HAP-1 (cell line): ENCODE measurements at regions not wholly inside any gene's neighbourhood (a gene's known extent, or its start where the extent isn't known, plus 50 kb on each side); places are given as distances from the start of the nearest gene placed in this dataset.

Experiments used
- DNase-seq, 2 experiments: peaks; one replicate each; pipeline ENCODE4 v3.0.0-alpha.2; 2016 to 2020; ENCODE audit warnings: low spot score in 2 of 2
- H3K27me3 ChIP-seq: fragments of 250-450 bp; sonication (Bioruptor Pico); 2 replicates; pipeline ENCODE4 v1.5.1; 2020; ENCODE audit warnings: low read depth, mild to moderate bottlenecking, moderate library complexity
- H3K36me3 ChIP-seq: fragments of 250-450 bp; sonication (Bioruptor Pico); replicated peaks from 2 replicates; pipeline ENCODE4 v1.5.1; 2020; ENCODE audit warnings: mild to moderate bottlenecking
- H3K4me1 ChIP-seq: fragments of 250-450 bp; sonication (Bioruptor Pico); 2 replicates; pipeline ENCODE4 v1.5.1; 2020; ENCODE audit warnings: mild to moderate bottlenecking
- H3K4me3 ChIP-seq: fragments of 250-450 bp; sonication (Bioruptor Pico); 2 replicates; pipeline ENCODE4 v1.5.1; 2020; ENCODE audit warnings: mild to moderate bottlenecking, moderate library complexity
- H3K9me3 ChIP-seq: fragments of 250-450 bp; sonication (Bioruptor Pico); 2 replicates; pipeline ENCODE4 v1.5.1; 2020; ENCODE audit warnings: mild to moderate bottlenecking, moderate library complexity
- in situ Hi-C: fragments of 300-500 bp; cut with MboI; formaldehyde crosslinking; loops from 3 replicates; pipeline ENCODE4 v1.14.3; 2020; ENCODE audit warnings: low sequenced_read_pairs, inconsistent platforms, mixed read lengths

- in situ Hi-C loops, result no loop called here
- DNase-seq, result no peak
- no peaks in the 10 kb centered on the region for H3K36me3 ChIP-seq
- H3K4me3 ChIP-seq, result no peak overlapping the region
- no peaks in the 10 kb centered on the region for H3K9me3 ChIP-seq
- no peaks in the 10 kb centered on the region for H3K4me1 ChIP-seq
- no peaks in the 10 kb centered on the region for H3K27me3 ChIP-seq
These were observed 515.3 kb downstream of the EPHB1 start for GRCh38 chr3:135310317-135310716.

DNA sequence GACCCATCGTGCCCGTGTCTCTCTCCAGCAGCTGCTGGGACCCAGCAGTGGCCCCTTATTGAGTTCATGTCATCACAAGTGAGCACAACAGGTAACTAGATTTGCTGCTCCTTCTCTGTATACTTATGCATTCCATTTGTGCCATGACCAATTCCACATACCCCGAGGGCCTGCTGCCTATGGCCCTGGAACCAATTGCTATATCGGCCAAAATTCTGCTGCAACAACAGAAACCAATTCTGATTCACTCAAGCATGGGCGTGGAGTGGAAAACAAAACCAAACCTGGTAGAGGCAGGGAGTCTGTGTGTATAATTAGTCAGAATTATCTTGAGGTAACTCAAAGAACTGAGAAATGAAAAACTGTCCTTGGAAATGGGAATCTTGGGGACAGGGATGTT lies 516.6 kb downstream of the EPHB1 start:
- no peak for DNase-seq
- no peaks in the 10 kb centered on the region for H3K36me3 ChIP-seq
- H3K4me1 ChIP-seq, result no peaks in the 10 kb centered on the region
- H3K4me3 ChIP-seq, result no peak overlapping the region
- H3K27me3 ChIP-seq, result no peaks in the 10 kb centered on the region
- no peaks in the 10 kb centered on the region for H3K9me3 ChIP-seq
- in situ Hi-C loops, result no loop called here

DNA sequence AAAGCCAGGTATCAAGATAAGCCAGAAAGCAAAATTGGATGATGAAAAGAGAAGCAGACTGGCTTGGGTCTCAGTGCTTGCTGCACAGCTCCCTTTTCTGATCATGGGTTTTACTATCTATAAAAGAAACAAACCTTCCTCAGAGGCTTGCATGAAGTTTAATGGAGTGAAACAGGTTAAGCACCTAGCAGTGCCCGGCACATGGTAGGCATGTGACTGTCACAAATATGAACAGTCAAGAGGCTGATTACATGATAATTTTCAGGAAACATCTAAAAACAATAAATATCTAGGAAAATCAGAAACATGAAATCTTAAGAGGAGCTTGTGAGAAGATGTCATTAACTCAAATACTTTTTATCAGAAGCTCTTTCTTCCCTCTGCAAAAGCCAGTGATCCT lies 519.2 kb downstream of the EPHB1 start:
- in situ Hi-C loops, result no loop called here

DNA sequence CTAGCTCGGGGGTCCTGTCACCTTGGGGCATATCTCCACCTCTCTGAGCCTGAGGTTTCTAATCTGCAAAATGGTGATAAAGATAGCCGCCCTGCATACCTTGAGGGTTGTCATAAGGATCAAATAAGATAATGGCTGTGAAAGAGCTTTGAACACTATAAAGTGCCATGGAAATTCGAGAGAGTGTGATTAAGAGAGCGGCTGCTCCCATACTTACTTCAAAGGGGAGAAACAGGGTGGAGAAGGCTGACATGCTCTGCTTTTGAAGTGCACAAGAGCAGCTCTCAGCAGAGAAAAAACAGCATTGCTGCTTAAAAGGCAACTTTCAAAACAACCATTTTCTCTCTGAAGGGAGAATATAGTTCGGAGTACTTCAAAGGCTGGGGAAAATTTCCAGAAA lies 529.2 kb downstream of the EPHB1 start:
- Histone ChIP-seq H3K9me3 (no peaks in the 10 kb centered on the region), H3K4me3 (no peak overlapping the region), H3K4me1 (no peaks in the 10 kb centered on the region), H3K27me3 (no peaks in the 10 kb centered on the region), H3K36me3 (no peaks in the 10 kb centered on the region)
- in situ Hi-C loops, result no loop called here
- no peak for DNase-seq

More for the DNA sequence above, 519.2 kb downstream of the EPHB1 start:
- H3K9me3 ChIP-seq, result no peaks in the 10 kb centered on the region
- no peaks in the 10 kb centered on the region for H3K36me3 ChIP-seq
- H3K27me3 ChIP-seq, result no peaks in the 10 kb centered on the region
- H3K4me1 ChIP-seq, result no peaks in the 10 kb centered on the region
- DNase-seq, result no peak
- H3K4me3 ChIP-seq, result no peak overlapping the region

- in situ Hi-C loops, result no loop called here
- DNase-seq, result no peak
These were observed 530.0 kb downstream of the EPHB1 start for GRCh38 chr3:135325096-135325495.

DNA sequence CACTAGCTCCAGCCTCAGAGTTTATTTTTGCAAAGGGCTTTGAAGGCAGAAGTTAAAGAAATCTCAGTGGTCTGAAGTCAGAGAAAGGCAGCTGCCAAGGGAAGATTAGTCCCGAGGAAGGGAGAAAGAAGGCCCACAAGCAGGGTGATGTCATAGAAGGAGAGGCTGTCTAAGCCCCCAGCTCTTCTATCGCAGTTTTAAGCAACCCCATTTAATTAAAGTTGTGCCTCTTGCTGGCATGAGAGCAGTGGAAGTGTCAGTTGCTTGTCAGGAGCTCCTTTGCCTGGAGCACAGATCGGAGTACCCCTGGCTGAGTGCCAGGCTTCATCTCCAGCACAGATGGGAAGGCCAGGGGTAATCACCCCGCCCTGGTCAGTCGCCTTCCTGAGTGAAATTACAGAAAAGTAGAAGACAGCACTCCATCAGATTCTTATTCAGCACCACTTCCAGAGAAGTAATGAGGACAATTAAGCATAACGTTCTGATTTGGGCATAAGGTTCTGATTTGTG lies 530.7 kb downstream of the EPHB1 start:
- in situ Hi-C loops, result no loop called here
- Histone ChIP-seq H3K27me3 (no peaks in the 10 kb centered on the region), H3K9me3 (no peaks in the 10 kb centered on the region), H3K4me1 (no peaks in the 10 kb centered on the region), H3K36me3 (no peaks in the 10 kb centered on the region), H3K4me3 (no peak overlapping the region)
- no peak for DNase-seq

More at GRCh38 chr3:135325096-135325495, 530.0 kb downstream of the EPHB1 start:
- no peaks in the 10 kb centered on the region for H3K36me3 ChIP-seq
- H3K4me1 ChIP-seq, result no peaks in the 10 kb centered on the region
- no peaks in the 10 kb centered on the region for H3K27me3 ChIP-seq
- no peak overlapping the region for H3K4me3 ChIP-seq
- no peaks in the 10 kb centered on the region for H3K9me3 ChIP-seq

DNA sequence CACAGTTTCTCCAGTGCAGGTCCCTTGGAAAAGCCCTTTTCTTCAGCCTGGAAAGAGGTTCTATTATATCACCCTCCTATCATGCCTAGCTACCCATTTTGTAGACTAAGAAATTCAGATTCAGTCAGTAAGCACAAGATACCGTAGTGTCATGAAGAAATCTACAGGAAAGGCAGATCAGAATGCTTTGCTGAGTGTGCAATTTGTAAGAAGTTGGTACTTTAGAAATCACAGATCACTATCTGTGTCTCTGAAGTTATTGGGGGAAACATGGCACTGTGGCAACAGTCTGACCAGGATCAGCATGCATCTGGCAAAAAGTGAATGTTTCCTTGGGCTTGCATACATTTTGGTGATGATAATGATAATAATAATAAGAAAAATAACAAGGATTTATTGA lies 531.8 kb downstream of the EPHB1 start:
- Histone ChIP-seq H3K4me1 (no peaks in the 10 kb centered on the region), H3K36me3 (no peaks in the 10 kb centered on the region), H3K9me3 (no peaks in the 10 kb centered on the region), H3K4me3 (no peak overlapping the region), H3K27me3 (no peaks in the 10 kb centered on the region)
- in situ Hi-C loops, result no loop called here
- no peak for DNase-seq

DNA sequence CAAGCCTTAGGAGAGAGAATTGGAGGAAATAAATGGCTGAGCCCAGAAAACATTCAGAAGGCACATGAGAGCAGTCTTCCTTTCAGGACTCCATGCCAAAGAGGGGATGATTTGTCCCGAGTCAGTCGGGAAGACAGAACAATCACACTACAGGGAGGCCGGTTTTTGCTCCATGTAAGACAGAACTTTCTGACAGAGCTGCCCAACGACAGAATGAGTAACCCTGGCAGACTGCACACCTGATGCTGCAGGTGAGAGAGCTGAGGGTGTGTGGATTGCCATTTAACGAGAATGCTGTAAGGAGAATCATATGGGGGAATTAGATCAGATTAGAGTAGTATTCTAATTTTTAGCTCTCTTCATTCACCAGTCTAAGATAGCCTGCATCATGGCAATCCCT lies 533.0 kb downstream of the EPHB1 start:
- in situ Hi-C loops, result no loop called here
- no peaks in the 10 kb centered on the region for H3K9me3 ChIP-seq
- H3K4me3 ChIP-seq, result no peak overlapping the region
- no peak for DNase-seq
- no peaks in the 10 kb centered on the region for H3K36me3 ChIP-seq
- no peaks in the 10 kb centered on the region for H3K4me1 ChIP-seq
- H3K27me3 ChIP-seq, result no peaks in the 10 kb centered on the region

GRCh38 chr3:135329479-135329878 lies 534.4 kb downstream of the EPHB1 start:
- H3K4me1 ChIP-seq, result no peaks in the 10 kb centered on the region
- no peaks in the 10 kb centered on the region for H3K27me3 ChIP-seq
- in situ Hi-C loops, result no loop called here
- H3K4me3 ChIP-seq, result no peak overlapping the region
- H3K9me3 ChIP-seq, result no peaks in the 10 kb centered on the region
- no peaks in the 10 kb centered on the region for H3K36me3 ChIP-seq
- no peak for DNase-seq

- no peaks in the 10 kb centered on the region for H3K36me3 ChIP-seq
- in situ Hi-C loops, result no loop called here
These were observed 542.1 kb downstream of the EPHB1 start for GRCh38 chr3:135337192-135337591.

GRCh38 chr3:135348690-135349089 lies 553.6 kb downstream of the EPHB1 start:
- DNase-seq, result no peak
- Histone ChIP-seq H3K4me1 (no peaks in the 10 kb centered on the region), H3K9me3 (no peaks in the 10 kb centered on the region)

More at GRCh38 chr3:135337192-135337591, 542.1 kb downstream of the EPHB1 start:
- Histone ChIP-seq H3K4me3 (no peak overlapping the region), H3K27me3 (no peaks in the 10 kb centered on the region), H3K4me1 (no peaks in the 10 kb centered on the region), H3K9me3 (no peaks in the 10 kb centered on the region)
- no peak for DNase-seq

GRCh38 chr3:135349254-135349948 lies 554.3 kb downstream of the EPHB1 start:
- Histone ChIP-seq H3K4me3 (no peak overlapping the region), H3K36me3 (no peaks in the 10 kb centered on the region), H3K27me3 (no peaks in the 10 kb centered on the region), H3K4me1 (no peaks in the 10 kb centered on the region), H3K9me3 (no peaks in the 10 kb centered on the region)
- in situ Hi-C loops, result no loop called here
- no peak for DNase-seq

More at GRCh38 chr3:135348690-135349089, 553.6 kb downstream of the EPHB1 start:
- Histone ChIP-seq H3K4me3 (no peak overlapping the region), H3K36me3 (no peaks in the 10 kb centered on the region), H3K27me3 (no peaks in the 10 kb centered on the region)
- in situ Hi-C loops, result no loop called here

DNA sequence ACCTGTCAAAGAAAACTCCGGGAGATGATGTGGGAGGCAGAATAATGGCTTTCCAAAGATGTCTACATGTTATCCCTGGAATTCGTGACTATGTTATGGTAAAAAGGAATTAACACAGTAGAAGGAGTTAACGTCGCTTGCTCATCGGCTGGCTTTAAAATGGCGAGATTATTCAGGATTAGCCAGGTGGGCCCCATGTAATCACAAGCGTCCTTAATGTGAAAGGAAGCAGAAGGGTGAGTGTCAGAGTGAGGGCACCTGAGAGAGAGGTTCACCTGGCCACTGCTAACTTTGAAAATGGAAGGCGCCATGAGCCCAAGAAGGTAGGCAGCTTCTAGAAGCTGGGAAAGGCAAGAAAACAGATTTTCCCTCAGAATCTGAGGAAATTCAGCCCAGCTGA lies 557.2 kb downstream of the EPHB1 start:
- no peaks in the 10 kb centered on the region for H3K27me3 ChIP-seq
- in situ Hi-C loops, result no loop called here
- H3K4me3 ChIP-seq, result no peak overlapping the region
- H3K36me3 ChIP-seq, result no peaks in the 10 kb centered on the region
- H3K4me1 ChIP-seq, result no peaks in the 10 kb centered on the region
- no peaks in the 10 kb centered on the region; the same call in 1 of the 2 replicates for H3K9me3 ChIP-seq
- DNase-seq, result no peak

GRCh38 chr3:135362889-135363288 lies 567.8 kb downstream of the EPHB1 start:
- in situ Hi-C loops, result no loop called here
- H3K36me3 ChIP-seq, result no peaks in the 10 kb centered on the region
- H3K27me3 ChIP-seq, result no peaks in the 10 kb centered on the region
- no peak for DNase-seq
- H3K4me3 ChIP-seq, result no peak overlapping the region
- H3K9me3 ChIP-seq, result no peaks in the 10 kb centered on the region
- no peaks in the 10 kb centered on the region for H3K4me1 ChIP-seq

DNA sequence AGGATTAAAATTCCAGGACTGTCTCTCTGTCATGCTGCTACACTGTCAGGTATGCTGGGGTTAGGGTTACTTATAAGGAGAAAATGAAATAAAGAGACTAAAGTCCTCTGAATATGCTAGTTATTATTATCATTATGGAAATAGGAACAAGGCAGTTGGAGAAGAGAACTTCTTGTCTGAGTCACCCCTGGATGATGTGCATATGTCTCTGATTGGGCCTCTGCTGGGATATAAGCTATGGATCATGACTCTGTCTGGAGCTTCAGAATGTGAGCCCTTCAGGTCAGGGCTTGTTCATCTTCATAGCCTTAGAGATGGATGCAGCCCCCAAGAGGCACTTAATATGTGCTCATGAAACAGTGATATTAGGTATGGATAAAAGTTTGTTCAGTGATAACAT lies 569.6 kb downstream of the EPHB1 start:
- Histone ChIP-seq H3K4me1 (no peaks in the 10 kb centered on the region), H3K9me3 (no peaks in the 10 kb centered on the region), H3K4me3 (no peak overlapping the region), H3K36me3 (no peaks in the 10 kb centered on the region), H3K27me3 (no peaks in the 10 kb centered on the region)
- in situ Hi-C loops, result no loop called here
- DNase-seq, result no peak
